SU-DHL-6 (cell line): ENCODE measurements at regions not wholly inside any gene's neighbourhood (a gene's known extent, or its start where the extent isn't known, plus 50 kb on each side); places are given as distances from the start of the nearest gene placed in this dataset.

Source experiments
- H2AFZ ChIP-seq: fragments of 200-600 bp; sonication (generic); 2 replicates; pipeline ENCODE4 v1.6.1; 2014; ENCODE audit warnings: low read depth, mild to moderate bottlenecking, moderate library complexity, mixed read lengths, antibody characterized with exemption, low read length; ENCODE audit not compliant: severe bottlenecking
- H3F3A ChIP-seq: fragments of 200-600 bp; shearing (Covaris generic); 2 replicates; pipeline ENCODE4 v1.6.0; 2016; ENCODE audit warnings: antibody characterized with exemption, mild to moderate bottlenecking; ENCODE audit not compliant: insufficient read depth
- H3K27ac ChIP-seq: fragments of 200-600 bp; sonication (generic); 2 replicates; pipeline ENCODE4 v1.5.1; 2016; ENCODE audit warnings: low read depth, mild to moderate bottlenecking, low read length, moderate library complexity, mixed read lengths
- H3K27me3 ChIP-seq: fragments of 200-600 bp; sonication (generic), shearing (Covaris generic); 2 replicates; pipeline ENCODE4 v1.6.0; 2014; ENCODE audit warnings: mild to moderate bottlenecking, low read length
- H3K36me3 ChIP-seq: fragments of 200-600 bp; sonication (generic); 2 replicates; pipeline ENCODE4 v1.6.1; 2014; ENCODE audit warnings: mild to moderate bottlenecking, low read length, mixed read lengths
- H3K4me2 ChIP-seq: fragments of 300-600, 200-600 bp; shearing (Covaris generic), sonication (generic); 2 replicates; pipeline ENCODE4 v1.6.0; 2014; ENCODE audit warnings: low read length, low read depth, mild to moderate bottlenecking; ENCODE audit not compliant: poor library complexity, severe bottlenecking
- H3K4me3 ChIP-seq: fragments of 200-600 bp; sonication (generic); 2 replicates; pipeline ENCODE4 v1.5.1; 2014; ENCODE audit warnings: antibody characterized with exemption, low read length, mild to moderate bottlenecking, mixed read lengths; ENCODE audit not compliant: insufficient read depth, poor library complexity, severe bottlenecking
- H3K79me2 ChIP-seq: fragments of 200-600 bp; sonication (generic); 2 replicates; pipeline ENCODE4 v1.6.1; 2014; ENCODE audit warnings: mild to moderate bottlenecking, low read length, moderate library complexity; ENCODE audit not compliant: insufficient read depth
- H3K9ac ChIP-seq: fragments of 200-600 bp; sonication (generic); 2 replicates; pipeline ENCODE4 v1.7.0; 2014; ENCODE audit warnings: mild to moderate bottlenecking, low read length
- H3K9me2 ChIP-seq: fragments of 200-600 bp; sonication (generic); replicated peaks from 2 replicates; pipeline ENCODE4 v1.6.1; 2014; ENCODE audit warnings: low read length; ENCODE audit not compliant: insufficient read depth
- H3K9me3 ChIP-seq: fragments of 200-600 bp; sonication (generic); 2 replicates; pipeline ENCODE4 v1.6.1; 2014; ENCODE audit warnings: low read length, mixed read lengths; ENCODE audit not compliant: insufficient read depth
- H4K20me1 ChIP-seq: fragments of 200-600 bp; sonication (generic); 2 replicates; pipeline ENCODE4 v1.6.1; 2014; ENCODE audit warnings: low read depth, mild to moderate bottlenecking, antibody characterized with exemption, low read length, moderate library complexity, mixed read lengths
- EZH2phosphoT487 ChIP-seq: fragments of 200-600 bp; sonication (generic), shearing (Covaris generic); conservative IDR thresholded peaks from 2 replicates; pipeline ENCODE4 v1.6.1; 2018; ENCODE audit warnings: mild to moderate bottlenecking, antibody characterized with exemption, low read length, moderate library complexity, mixed read lengths
- TF ChIP-seq, protein P1 (sequence below): fragments of 200-600 bp; sonication (generic); IDR thresholded peaks from one replicate; pipeline ENCODE4 v1.5.1; 2017; ENCODE audit warnings: antibody characterized with exemption, mild to moderate bottlenecking, low read length, moderate library complexity; ENCODE audit not compliant: insufficient read depth, poor library complexity, severe bottlenecking

DNA sequence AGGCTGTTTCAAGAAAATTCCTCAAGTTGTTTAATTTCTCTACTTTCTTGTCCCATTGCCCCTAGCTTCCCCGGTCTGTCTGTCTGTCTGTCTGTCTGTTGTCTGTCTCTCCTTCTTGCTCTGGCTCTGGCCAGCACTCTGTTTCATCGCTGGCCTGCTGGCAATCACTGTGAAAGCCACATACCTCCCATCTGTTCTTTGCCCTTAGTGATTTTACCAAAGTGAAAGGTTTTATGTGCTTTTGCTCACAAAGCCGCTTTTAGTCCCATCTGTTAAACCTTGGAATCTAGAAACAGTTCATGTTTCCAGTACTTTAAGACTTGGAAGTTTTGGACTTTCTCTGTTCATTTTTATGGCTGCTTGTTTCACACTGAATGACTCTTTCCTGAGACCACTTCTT is 87.8 kb upstream of the EXOC2 start:
- H4K20me1 ChIP-seq = no peaks in the 10 kb centered on the region
- H3K9me3 ChIP-seq = no peaks in the 10 kb centered on the region
- TF ChIP-seq, protein P1, sequence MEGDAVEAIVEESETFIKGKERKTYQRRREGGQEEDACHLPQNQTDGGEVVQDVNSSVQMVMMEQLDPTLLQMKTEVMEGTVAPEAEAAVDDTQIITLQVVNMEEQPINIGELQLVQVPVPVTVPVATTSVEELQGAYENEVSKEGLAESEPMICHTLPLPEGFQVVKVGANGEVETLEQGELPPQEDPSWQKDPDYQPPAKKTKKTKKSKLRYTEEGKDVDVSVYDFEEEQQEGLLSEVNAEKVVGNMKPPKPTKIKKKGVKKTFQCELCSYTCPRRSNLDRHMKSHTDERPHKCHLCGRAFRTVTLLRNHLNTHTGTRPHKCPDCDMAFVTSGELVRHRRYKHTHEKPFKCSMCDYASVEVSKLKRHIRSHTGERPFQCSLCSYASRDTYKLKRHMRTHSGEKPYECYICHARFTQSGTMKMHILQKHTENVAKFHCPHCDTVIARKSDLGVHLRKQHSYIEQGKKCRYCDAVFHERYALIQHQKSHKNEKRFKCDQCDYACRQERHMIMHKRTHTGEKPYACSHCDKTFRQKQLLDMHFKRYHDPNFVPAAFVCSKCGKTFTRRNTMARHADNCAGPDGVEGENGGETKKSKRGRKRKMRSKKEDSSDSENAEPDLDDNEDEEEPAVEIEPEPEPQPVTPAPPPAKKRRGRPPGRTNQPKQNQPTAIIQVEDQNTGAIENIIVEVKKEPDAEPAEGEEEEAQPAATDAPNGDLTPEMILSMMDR = no peak
- TF ChIP-seq EZH2phosphoT487 = no peak
- no peak overlapping the region for H3K9ac ChIP-seq
- no peak overlapping the region for H3K27ac ChIP-seq
- H3K4me3 ChIP-seq = no peak overlapping the region
- no peaks in the 10 kb centered on the region for H3K79me2 ChIP-seq
- no peak overlapping the region for H2AFZ ChIP-seq
- no peaks in the 10 kb centered on the region for H3K9me2 ChIP-seq
- H3F3A ChIP-seq = no peaks in the 10 kb centered on the region
- H3K27me3 ChIP-seq = 0 out of 2 replicates have a peak, but pooled peaks cover 5% of the 10 kb centered on the region
- H3K36me3 ChIP-seq = no peaks in the 10 kb centered on the region
- H3K4me2 ChIP-seq = no peak overlapping the region

DNA sequence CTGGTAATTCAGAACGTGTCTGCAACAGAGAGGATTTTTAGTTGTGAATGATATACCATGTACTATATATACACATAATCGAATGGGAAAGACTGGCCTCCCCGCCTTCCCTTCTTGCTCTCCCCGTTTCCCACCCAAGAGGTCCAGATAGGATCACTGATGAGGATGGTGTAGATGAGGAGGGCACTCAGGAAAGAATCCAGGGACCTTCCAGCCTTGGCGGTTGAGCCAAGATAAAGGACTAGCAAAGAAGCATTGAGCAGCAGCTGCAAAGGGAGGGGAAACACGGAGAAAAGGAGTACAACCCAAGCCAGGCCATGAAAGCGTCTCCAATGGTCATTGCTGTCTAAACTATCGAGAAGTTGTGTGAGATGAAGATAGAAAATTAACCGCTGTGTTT is 84.0 kb upstream of the EXOC2 start:
- H3K27me3 ChIP-seq = 0 out of 2 replicates have a peak, but pooled peaks cover 5% of the 10 kb centered on the region
- H4K20me1 ChIP-seq = no peaks in the 10 kb centered on the region
- no peaks in the 10 kb centered on the region for H3F3A ChIP-seq
- no peak for TF ChIP-seq EZH2phosphoT487
- TF ChIP-seq, protein P1 = no peak
- no peaks in the 10 kb centered on the region for H3K9me3 ChIP-seq
- H3K27ac ChIP-seq = no peak overlapping the region
- H3K4me2 ChIP-seq = no peak overlapping the region
- no peaks in the 10 kb centered on the region for H3K79me2 ChIP-seq
- H3K4me3 ChIP-seq = no peak overlapping the region
- H3K9ac ChIP-seq = no peak overlapping the region
- H3K36me3 ChIP-seq = no peaks in the 10 kb centered on the region
- H3K9me2 ChIP-seq = no peaks in the 10 kb centered on the region
- no peak overlapping the region for H2AFZ ChIP-seq

GRCh38 chr6:776528-776931 is 83.6 kb upstream of the EXOC2 start:
- Histone ChIP-seq H3K4me3 (no peak overlapping the region), H3K27ac (no peak overlapping the region), H3F3A (no peaks in the 10 kb centered on the region), H3K9ac (no peak overlapping the region), H3K36me3 (no peaks in the 10 kb centered on the region), H3K9me2 (no peaks in the 10 kb centered on the region), H3K79me2 (no peaks in the 10 kb centered on the region), H3K4me2 (no peak overlapping the region), H3K27me3 (0 out of 2 replicates have a peak, but pooled peaks cover 5% of the 10 kb centered on the region), H3K9me3 (no peaks in the 10 kb centered on the region), H4K20me1 (no peaks in the 10 kb centered on the region), H2AFZ (no peak overlapping the region)
- TF ChIP-seq, protein P1 = no peak
- no peak for TF ChIP-seq EZH2phosphoT487
